ENCODE measurements at regions not wholly inside any gene's neighbourhood (a gene's known extent, or its start where the extent isn't known, plus 50 kb on each side); places are given as distances from the start of the nearest gene placed in this dataset.

DNA sequence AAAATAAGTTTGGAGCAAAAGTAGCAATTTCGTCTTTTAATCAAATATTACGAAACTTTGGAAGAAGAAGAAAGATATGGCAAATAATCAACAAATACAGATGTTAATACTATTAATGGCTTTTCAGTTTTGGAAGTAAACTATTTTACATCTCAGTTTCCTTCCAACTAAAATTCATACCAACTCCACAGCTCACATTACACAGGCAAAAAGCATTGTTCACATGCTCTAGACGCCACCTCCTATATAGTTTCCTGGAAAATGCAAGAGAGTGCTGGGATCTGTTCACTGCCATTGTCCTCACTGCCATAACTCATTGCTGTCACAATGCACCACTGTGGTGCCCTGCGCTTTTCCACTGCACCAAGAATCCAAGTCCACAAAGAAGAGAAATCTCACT is 149.0 kb upstream of the FTMT start:
- intact Hi-C loops (cut with DNase I): no loop called here
- DNase-seq: no peak
- WGBS, 2 donors: 79 to 90% methylated on average over 4 of the region's 4 CpGs
- no peak overlapping the region for H3K27ac ChIP-seq
- H3K36me3 ChIP-seq: no peaks in the 10 kb centered on the region
- H3K9me3 ChIP-seq: no peaks in the 10 kb centered on the region
- no peaks in the 10 kb centered on the region for H3K4me1 ChIP-seq
- no peak for TF ChIP-seq POLR2AphosphoS5 (IDR thresholded peaks at IDR 0.05)
- TF ChIP-seq EP300 (IDR thresholded peaks at IDR 0.05): no peak
- TF ChIP-seq POLR2A (IDR thresholded peaks at IDR 0.05): no peak
- TF ChIP-seq, protein P1, sequence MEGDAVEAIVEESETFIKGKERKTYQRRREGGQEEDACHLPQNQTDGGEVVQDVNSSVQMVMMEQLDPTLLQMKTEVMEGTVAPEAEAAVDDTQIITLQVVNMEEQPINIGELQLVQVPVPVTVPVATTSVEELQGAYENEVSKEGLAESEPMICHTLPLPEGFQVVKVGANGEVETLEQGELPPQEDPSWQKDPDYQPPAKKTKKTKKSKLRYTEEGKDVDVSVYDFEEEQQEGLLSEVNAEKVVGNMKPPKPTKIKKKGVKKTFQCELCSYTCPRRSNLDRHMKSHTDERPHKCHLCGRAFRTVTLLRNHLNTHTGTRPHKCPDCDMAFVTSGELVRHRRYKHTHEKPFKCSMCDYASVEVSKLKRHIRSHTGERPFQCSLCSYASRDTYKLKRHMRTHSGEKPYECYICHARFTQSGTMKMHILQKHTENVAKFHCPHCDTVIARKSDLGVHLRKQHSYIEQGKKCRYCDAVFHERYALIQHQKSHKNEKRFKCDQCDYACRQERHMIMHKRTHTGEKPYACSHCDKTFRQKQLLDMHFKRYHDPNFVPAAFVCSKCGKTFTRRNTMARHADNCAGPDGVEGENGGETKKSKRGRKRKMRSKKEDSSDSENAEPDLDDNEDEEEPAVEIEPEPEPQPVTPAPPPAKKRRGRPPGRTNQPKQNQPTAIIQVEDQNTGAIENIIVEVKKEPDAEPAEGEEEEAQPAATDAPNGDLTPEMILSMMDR (IDR thresholded peaks at IDR 0.05): no peak
- H3K4me3 ChIP-seq: no peak overlapping the region
- H3K27me3 ChIP-seq: no peaks in the 10 kb centered on the region

DNA sequence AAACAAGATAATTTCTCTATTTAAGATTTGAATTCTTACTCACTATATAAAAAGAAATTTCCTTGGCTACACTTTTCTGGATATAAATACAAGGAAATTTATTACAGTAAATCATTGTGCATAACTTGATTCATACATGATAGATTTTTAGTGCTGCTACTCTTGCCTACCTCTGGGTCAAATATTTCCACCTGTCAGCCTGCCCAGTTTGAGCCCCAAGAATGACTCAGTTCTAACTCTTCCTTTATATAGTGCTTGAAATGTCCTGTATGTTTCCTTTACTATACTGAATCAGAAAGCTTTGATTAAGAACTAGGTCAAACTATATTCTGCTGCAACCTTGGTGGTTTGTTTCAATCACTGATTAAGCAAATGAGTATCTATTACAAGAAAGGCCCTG is 147.4 kb upstream of the FTMT start:
- H3K36me3 ChIP-seq: no peaks in the 10 kb centered on the region
- no peak for DNase-seq
- H3K27ac ChIP-seq: no peak overlapping the region
- H3K27me3 ChIP-seq: no peaks in the 10 kb centered on the region
- intact Hi-C loops (cut with DNase I): no loop called here
- H3K4me1 ChIP-seq: no peaks in the 10 kb centered on the region
- H3K4me3 ChIP-seq: no peak overlapping the region
- H3K9me3 ChIP-seq: no peaks in the 10 kb centered on the region
- TF ChIP-seq, protein P1 (IDR thresholded peaks at IDR 0.05): no peak
- no peak for TF ChIP-seq EP300 (IDR thresholded peaks at IDR 0.05)
- no peak for TF ChIP-seq POLR2AphosphoS5 (IDR thresholded peaks at IDR 0.05)
- no peak for TF ChIP-seq POLR2A (IDR thresholded peaks at IDR 0.05)

DNA sequence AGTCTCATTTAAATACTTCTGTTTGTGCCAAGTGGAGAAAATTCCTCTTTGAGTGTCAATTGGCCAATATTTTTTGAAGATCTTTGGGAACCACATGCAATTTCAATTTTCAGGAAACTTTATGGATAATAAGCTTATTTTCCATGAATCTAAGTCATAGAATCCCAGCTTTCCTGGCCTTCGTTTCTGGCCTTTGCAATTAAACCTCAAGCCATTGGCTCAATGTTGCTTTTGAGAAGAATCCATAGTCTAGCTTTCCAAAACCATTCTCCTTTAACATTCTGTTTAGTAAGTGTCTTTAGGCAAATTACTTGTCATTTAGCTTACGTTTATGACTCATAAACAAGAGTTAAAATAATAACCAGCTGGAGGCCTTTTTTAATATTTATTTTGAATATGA is 145.0 kb upstream of the FTMT start:
- 65 to 68% methylated on average over 2 of the region's 2 CpGs for WGBS, 2 donors
- intact Hi-C loops (cut with DNase I): no loop called here
- Histone ChIP-seq H3K4me1 (no peaks in the 10 kb centered on the region), H3K27me3 (no peaks in the 10 kb centered on the region), H3K4me3 (no peak overlapping the region), H3K9me3 (no peaks in the 10 kb centered on the region), H3K36me3 (no peaks in the 10 kb centered on the region), H3K27ac (no peak overlapping the region)
- DNase-seq: no peak
- TF ChIP-seq POLR2AphosphoS5 (IDR thresholded peaks at IDR 0.05) (no peak), EP300 (IDR thresholded peaks at IDR 0.05) (no peak), POLR2A (IDR thresholded peaks at IDR 0.05) (no peak)
- TF ChIP-seq, protein P1 (IDR thresholded peaks at IDR 0.05): no peak

DNA sequence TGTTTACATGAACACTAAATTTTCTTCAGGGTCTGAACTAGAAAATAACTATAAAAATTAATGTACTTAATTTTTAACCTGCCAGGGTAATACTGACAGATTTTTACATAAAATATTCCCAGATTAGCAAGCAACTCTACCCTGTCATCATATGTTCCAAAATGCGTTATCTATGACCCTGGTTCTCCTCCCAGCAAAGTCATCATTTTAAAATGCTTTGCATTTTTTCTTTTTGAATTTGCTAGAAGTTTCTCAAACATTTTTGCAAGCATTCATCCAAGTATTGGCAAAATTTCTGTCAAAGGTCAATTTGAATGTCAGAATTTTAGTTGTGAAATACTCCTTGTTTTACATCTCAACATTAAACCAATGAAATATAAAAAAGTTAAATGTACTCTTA is 144.5 kb upstream of the FTMT start:
- 86 to 87% methylated on average over 1 of the region's 1 CpG for WGBS, 2 donors

DNA sequence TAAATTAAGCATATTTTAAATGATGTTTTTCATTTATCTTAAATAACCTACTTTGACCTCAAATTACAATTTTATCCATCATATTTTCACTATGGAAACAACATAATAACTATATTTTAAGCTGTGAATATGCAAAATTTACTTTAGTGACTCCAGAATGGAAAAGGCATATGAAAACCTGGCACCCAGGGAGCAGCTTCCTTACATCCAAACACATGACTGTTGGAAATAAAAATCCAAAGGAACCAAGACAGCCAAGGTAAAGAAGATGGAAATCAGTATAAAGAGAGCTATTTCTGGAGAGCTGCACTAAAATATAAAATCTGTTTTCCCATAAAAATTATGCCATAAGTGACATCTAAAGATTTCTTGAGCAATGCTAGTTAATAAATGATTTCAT is 140.3 kb upstream of the FTMT start:
- H3K4me1 ChIP-seq: no peaks in the 10 kb centered on the region
- intact Hi-C loops (cut with DNase I): no loop called here
- DNase-seq: no peak
- no peaks in the 10 kb centered on the region for H3K9me3 ChIP-seq
- H3K4me3 ChIP-seq: no peak overlapping the region
- no peak overlapping the region for H3K27ac ChIP-seq
- H3K27me3 ChIP-seq: no peaks in the 10 kb centered on the region
- no peaks in the 10 kb centered on the region for H3K36me3 ChIP-seq
- TF ChIP-seq POLR2AphosphoS5 (IDR thresholded peaks at IDR 0.05): no peak
- no peak for TF ChIP-seq EP300 (IDR thresholded peaks at IDR 0.05)
- TF ChIP-seq, protein P1 (IDR thresholded peaks at IDR 0.05): no peak
- no peak for TF ChIP-seq POLR2A (IDR thresholded peaks at IDR 0.05)

More for the DNA sequence above, 144.5 kb upstream of the FTMT start:
- Histone ChIP-seq H3K9me3 (no peaks in the 10 kb centered on the region), H3K27me3 (no peaks in the 10 kb centered on the region), H3K36me3 (no peaks in the 10 kb centered on the region), H3K4me1 (no peaks in the 10 kb centered on the region), H3K27ac (no peak overlapping the region), H3K4me3 (no peak overlapping the region)
- no peak for TF ChIP-seq POLR2AphosphoS5 (IDR thresholded peaks at IDR 0.05)
- no peak for TF ChIP-seq POLR2A (IDR thresholded peaks at IDR 0.05)
- TF ChIP-seq EP300 (IDR thresholded peaks at IDR 0.05): no peak
- TF ChIP-seq, protein P1 (IDR thresholded peaks at IDR 0.05): no peak
- intact Hi-C loops (cut with DNase I): no loop called here
- DNase-seq: no peak

All from sigmoid colon (tissue), 6 donors.